ENCODE measurements at regions not wholly inside any gene's neighbourhood (a gene's known extent, or its start where the extent isn't known, plus 50 kb on each side); places are given as distances from the start of the nearest gene placed in this dataset.

DNA sequence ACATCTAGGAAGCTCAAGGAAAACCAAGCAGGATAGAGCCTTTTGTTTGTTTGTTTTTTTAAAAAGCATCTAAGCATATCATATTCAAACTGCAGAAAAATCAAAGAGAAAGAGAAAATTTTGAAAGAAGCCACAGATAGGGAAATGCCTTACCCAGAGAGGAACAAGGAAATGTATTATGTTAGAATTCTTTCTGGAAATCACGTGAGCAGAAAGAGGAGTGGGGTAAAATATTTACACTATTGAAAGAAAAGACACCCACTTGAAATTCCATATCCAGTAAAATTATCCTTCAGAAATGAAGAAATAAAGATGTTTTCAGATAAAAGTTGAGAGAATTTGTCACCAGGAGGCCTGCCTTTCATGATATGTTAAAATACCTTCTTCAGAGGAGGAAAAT, 775.7 kb upstream of the IGFBP3 start:
- 65 to 79% (median 75%) methylated on average over 1 of the region's 1 CpG for WGBS, 4 donors

DNA sequence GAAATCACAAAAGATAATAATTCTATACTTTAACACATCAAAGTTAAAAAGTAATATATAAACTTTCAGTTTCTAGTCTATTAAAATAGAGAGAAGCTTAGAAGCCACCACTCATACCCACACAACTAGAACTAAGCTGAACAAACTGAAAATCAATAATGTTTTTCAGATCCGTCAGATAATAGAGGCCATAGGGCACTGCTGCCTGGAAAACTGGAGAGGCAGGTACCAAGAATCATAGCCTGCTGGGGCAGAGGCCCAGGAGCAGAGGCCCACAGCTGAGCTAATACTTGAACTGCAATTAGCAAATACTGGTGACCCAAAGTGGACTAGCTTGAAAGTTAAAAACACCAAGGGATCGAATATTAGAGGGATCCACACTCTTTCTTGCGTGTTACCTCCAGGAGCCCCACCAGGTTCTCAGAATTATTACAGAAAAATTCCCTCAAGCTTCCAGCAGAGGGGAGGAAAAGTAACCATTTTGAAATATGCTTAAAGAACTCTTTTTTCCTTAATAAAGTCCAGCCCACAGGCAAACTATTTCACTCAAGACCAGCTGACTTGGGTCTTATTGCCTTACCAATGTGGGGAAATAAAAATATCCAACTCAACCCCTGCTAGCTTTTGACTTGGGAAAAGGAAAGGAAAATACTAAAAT, 774.1 kb upstream of the IGFBP3 start:
- intact Hi-C loops (cut with DNase I), result no loop called here
- no peak for DNase-seq
- 71 to 84% (median 77%) methylated on average over 3 of the region's 3 CpGs for WGBS, 4 donors
- Histone ChIP-seq H3K4me3 (no peak overlapping the region), H3K27ac (no peak overlapping the region), H3K27me3 (no peaks in the 10 kb centered on the region), H3K36me3 (replicated peaks in 1 of 2) (no peaks in the 10 kb centered on the region), H3K9me3 (replicated peaks in 1 of 3) (no peaks in the 10 kb centered on the region), H3K4me1 (replicated peaks in 1 of 2) (no peaks in the 10 kb centered on the region)
- TF ChIP-seq, protein P1, sequence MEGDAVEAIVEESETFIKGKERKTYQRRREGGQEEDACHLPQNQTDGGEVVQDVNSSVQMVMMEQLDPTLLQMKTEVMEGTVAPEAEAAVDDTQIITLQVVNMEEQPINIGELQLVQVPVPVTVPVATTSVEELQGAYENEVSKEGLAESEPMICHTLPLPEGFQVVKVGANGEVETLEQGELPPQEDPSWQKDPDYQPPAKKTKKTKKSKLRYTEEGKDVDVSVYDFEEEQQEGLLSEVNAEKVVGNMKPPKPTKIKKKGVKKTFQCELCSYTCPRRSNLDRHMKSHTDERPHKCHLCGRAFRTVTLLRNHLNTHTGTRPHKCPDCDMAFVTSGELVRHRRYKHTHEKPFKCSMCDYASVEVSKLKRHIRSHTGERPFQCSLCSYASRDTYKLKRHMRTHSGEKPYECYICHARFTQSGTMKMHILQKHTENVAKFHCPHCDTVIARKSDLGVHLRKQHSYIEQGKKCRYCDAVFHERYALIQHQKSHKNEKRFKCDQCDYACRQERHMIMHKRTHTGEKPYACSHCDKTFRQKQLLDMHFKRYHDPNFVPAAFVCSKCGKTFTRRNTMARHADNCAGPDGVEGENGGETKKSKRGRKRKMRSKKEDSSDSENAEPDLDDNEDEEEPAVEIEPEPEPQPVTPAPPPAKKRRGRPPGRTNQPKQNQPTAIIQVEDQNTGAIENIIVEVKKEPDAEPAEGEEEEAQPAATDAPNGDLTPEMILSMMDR (IDR thresholded peaks at IDR 0.05), result no peak
- TF ChIP-seq POLR2A (IDR thresholded peaks at IDR 0.05), result no peak

More for the DNA sequence above, 775.7 kb upstream of the IGFBP3 start:
- H3K4me1 ChIP-seq (replicated peaks in 1 of 2), result no peaks in the 10 kb centered on the region
- H3K27ac ChIP-seq, result no peak overlapping the region
- H3K4me3 ChIP-seq, result no peak overlapping the region
- H3K36me3 ChIP-seq (replicated peaks in 1 of 2), result no peaks in the 10 kb centered on the region
- no peaks in the 10 kb centered on the region for H3K27me3 ChIP-seq
- H3K9me3 ChIP-seq (replicated peaks in 1 of 3), result no peaks in the 10 kb centered on the region
- DNase-seq, result no peak
- intact Hi-C loops (cut with DNase I), result no loop called here
- TF ChIP-seq POLR2A (IDR thresholded peaks at IDR 0.05), result no peak
- TF ChIP-seq, protein P1 (IDR thresholded peaks at IDR 0.05), result no peak

DNA sequence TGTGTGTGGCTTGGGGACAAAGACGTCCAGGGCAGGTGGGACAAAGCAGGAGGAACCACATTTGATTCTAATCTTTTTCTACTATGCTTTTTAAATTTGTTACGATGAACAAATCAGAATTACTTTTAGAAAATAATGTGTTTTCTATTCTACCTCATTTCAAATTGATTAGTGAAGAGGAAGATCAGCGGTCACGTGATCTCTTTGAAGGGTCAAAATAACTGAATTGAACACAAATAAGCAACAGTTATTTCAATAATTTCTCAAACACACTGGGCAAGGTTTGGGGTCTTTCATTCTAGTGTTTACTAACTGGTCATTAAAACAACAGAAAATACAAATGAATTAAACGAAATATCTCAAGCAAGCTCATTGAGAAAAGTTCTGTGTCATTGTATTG, 773.0 kb upstream of the IGFBP3 start:
- Histone ChIP-seq H3K27me3 (no peaks in the 10 kb centered on the region), H3K4me1 (replicated peaks in 1 of 2) (no peaks in the 10 kb centered on the region), H3K36me3 (replicated peaks in 1 of 2) (no peaks in the 10 kb centered on the region), H3K9me3 (replicated peaks in 1 of 3) (no peaks in the 10 kb centered on the region), H3K27ac (no peak overlapping the region), H3K4me3 (no peak overlapping the region)
- intact Hi-C loops (cut with DNase I), result no loop called here
- TF ChIP-seq, protein P1 (IDR thresholded peaks at IDR 0.05), result no peak
- TF ChIP-seq POLR2A (IDR thresholded peaks at IDR 0.05), result no peak
- WGBS, 4 donors, result 63 to 83% (median 71%) methylated on average over 5 of the region's 5 CpGs
- no peak for DNase-seq

DNA sequence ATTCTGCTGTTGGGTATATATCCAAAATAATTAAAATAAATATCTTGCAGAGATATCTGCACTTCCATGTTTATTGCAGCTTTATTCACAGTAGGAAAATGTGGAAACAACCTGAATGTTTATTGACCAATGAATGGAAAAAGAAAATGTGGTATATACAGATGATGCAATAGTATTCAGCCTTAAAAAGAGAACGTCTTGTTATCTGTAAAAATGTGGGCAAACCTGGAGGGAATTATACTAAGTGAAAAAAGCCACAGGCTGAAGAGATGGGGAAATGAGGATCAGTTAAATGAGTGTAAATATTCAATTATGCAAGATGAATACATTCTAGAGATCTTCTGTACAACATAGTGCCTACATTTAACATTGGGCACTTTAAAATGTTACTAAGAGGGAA, 766.1 kb upstream of the IGFBP3 start:
- Histone ChIP-seq H3K27ac (no peak overlapping the region), H3K36me3 (replicated peaks in 1 of 2) (no peaks in the 10 kb centered on the region), H3K27me3 (no peaks in the 10 kb centered on the region), H3K4me3 (no peak overlapping the region), H3K9me3 (replicated peaks in 1 of 3) (no peaks in the 10 kb centered on the region), H3K4me1 (replicated peaks in 1 of 2) (no peaks in the 10 kb centered on the region)
- no peak for TF ChIP-seq POLR2A (IDR thresholded peaks at IDR 0.05)
- TF ChIP-seq, protein P1 (IDR thresholded peaks at IDR 0.05), result no peak
- WGBS, 4 donors, result 69 to 78% (median 74%) methylated on average over 1 of the region's 1 CpG
- DNase-seq, result no peak
- intact Hi-C loops (cut with DNase I), result no loop called here

All from adrenal gland (tissue), 9 donors.